BE2C (cell line): ENCODE measurements at regions not wholly inside any gene's neighbourhood (a gene's known extent, or its start where the extent isn't known, plus 50 kb on each side); places are given as distances from the start of the nearest gene placed in this dataset.

Experiments
- DNase-seq: peaks from one replicate; pipeline ENCODE4 v3.0.0-alpha.2; 2020
- H3K27me3 ChIP-seq: fragments of 250-450 bp; sonication (Bioruptor Pico); 2 replicates; pipeline ENCODE4 v1.5.1; 2020; ENCODE audit warnings: mild to moderate bottlenecking
- H3K36me3 ChIP-seq: fragments of 250-450 bp; sonication (Bioruptor Pico); 2 replicates; pipeline ENCODE4 v1.5.1; 2020; ENCODE audit warnings: mild to moderate bottlenecking
- H3K4me1 ChIP-seq: fragments of 250-450 bp; sonication (Bioruptor Pico); 2 replicates; pipeline ENCODE4 v1.5.1; 2020
- H3K4me3 ChIP-seq: 2 replicates; pipeline ENCODE4 v1.5.1; 2011; ENCODE audit warnings: low read depth, low read length
- H3K9me3 ChIP-seq: fragments of 250-450 bp; sonication (Bioruptor Pico); 2 replicates; pipeline ENCODE4 v1.5.1; 2020
- TF ChIP-seq, protein P1 (sequence below): IDR thresholded peaks from 2 replicates; pipeline ENCODE4 v1.5.1; 2012; ENCODE audit warnings: mild to moderate bottlenecking, low read depth, low read length

DNA sequence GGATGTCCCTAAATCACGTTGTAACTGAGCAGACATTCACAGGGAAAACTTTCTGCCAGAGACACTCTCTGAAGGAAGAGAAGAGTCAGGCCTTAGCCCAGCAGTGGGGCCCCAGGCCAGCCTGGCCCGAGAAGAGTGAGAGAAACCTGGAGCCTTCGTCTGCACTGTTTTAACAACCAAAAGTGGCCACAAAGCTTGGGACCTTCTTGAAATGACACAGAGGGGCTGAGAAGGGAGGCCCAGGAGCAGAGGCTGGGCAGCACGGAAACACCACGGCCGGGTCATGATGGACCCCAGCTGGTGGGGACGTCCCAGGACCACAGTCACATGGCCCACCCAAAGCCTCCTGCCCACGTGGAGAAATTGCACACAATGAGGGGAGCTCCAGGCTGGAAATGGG, 126.8 kb upstream of the THBS2 start:
- Histone ChIP-seq H3K4me3 (no peak overlapping the region), H3K27me3 (no peaks in the 10 kb centered on the region)
- TF ChIP-seq, protein P1, sequence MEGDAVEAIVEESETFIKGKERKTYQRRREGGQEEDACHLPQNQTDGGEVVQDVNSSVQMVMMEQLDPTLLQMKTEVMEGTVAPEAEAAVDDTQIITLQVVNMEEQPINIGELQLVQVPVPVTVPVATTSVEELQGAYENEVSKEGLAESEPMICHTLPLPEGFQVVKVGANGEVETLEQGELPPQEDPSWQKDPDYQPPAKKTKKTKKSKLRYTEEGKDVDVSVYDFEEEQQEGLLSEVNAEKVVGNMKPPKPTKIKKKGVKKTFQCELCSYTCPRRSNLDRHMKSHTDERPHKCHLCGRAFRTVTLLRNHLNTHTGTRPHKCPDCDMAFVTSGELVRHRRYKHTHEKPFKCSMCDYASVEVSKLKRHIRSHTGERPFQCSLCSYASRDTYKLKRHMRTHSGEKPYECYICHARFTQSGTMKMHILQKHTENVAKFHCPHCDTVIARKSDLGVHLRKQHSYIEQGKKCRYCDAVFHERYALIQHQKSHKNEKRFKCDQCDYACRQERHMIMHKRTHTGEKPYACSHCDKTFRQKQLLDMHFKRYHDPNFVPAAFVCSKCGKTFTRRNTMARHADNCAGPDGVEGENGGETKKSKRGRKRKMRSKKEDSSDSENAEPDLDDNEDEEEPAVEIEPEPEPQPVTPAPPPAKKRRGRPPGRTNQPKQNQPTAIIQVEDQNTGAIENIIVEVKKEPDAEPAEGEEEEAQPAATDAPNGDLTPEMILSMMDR = no peak

DNA sequence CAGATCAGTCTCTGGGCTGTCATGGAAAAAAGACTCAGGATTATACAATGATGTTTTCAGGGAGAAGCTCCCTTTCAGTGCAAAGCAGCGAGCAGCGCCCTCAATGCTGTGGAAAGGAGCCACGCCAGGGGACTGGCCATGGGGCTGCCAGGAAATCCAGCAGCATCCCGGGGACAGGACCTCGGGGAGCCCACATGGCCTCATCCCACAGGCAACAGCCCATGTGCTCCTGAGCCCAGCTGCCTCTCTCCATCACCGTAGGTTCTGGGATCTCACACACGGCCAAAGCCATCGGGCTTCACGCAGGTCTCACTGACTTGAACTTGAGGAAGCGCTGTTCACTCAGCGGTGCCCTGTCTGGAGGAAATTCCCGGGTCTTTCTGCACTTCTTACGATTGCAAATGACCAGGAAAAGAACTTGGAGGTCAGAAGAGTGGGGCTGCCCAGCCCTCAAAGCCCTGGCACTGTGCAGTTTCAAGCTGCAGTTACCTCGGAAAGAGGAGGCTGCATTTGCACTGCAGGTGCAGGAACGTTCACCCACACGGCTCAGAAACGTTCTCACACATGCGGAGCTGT, 125.9 kb upstream of the THBS2 start:
- Histone ChIP-seq H3K4me3 (no peak overlapping the region), H3K4me1 (no peaks in the 10 kb centered on the region), H3K9me3 (no peaks in the 10 kb centered on the region; the same call in none of the 2 replicates), H3K27me3 (no peaks in the 10 kb centered on the region), H3K36me3 (no peaks in the 10 kb centered on the region)
- no peak for DNase-seq
- TF ChIP-seq, protein P1 = no peak

More for the DNA sequence above, 126.8 kb upstream of the THBS2 start:
- Histone ChIP-seq H3K4me1 (no peaks in the 10 kb centered on the region), H3K36me3 (no peaks in the 10 kb centered on the region), H3K9me3 (no peaks in the 10 kb centered on the region; the same call in none of the 2 replicates)
- DNase-seq = no peak

DNA sequence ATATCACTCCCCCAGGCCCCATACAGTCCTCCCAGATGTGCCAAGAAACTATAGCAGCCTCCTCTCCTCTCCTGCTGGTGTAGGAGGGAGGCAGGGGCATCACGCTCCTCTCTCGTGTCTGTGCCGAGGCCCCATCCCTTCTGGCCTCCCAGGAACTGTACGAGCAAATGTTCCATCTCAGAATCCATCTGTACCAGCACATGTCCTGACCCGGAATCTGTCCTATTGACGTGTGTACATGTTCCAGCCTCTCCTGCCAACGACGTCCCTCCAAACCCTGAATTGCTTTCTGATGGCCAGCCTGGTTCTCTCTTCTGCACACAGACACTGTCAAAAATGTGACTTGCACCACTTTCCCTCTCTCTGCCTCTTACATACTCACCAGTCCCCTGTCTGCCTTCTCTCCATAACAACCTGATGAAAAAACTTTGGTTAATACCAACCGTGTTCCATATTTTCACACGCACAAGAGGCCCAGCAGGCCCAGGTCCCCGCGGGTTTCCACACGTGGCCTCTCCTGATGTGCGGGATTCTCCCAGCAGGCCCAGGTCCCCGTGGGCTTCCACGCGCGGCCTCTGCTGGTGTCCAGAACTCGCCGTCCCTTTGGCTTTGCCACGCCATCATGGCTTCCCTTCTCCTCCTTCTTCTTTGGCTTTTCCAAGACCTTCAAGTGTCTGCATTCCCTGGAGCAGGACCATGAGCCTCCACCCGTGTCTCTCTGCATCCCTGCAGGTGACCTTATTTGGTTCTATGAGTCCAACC, 125.2 kb upstream of the THBS2 start:
- no peaks in the 10 kb centered on the region; the same call in none of the 2 replicates for H3K9me3 ChIP-seq
- TF ChIP-seq, protein P1 = no peak

DNA sequence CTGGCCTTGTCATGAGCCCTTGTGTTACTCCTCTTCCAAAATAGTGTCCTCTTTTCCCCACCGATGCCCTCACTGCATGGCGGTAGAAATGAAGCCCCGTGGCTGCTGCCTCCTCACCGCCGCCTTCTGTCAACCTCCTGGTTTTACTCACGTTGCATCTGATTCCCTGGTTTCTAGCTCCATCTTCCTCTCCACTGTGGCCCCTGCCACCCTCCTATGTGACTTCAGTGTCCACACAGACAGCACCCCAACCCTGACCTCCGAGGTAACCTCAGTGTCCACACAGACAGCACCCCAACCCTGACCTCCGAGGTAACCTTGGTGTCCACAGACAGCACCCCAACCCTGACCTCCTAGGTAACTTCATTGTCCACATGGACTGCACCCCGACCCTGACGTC, 122.8 kb upstream of the THBS2 start:
- Histone ChIP-seq H3K36me3 (no peaks in the 10 kb centered on the region), H3K9me3 (no peaks in the 10 kb centered on the region; the same call in 1 of the 2 replicates), H3K4me1 (no peaks in the 10 kb centered on the region), H3K4me3 (no peak overlapping the region), H3K27me3 (no peaks in the 10 kb centered on the region)
- no peak for DNase-seq
- TF ChIP-seq, protein P1 = no peak

More for the DNA sequence above, 125.2 kb upstream of the THBS2 start:
- H3K36me3 ChIP-seq = no peaks in the 10 kb centered on the region
- no peaks in the 10 kb centered on the region for H3K27me3 ChIP-seq
- no peaks in the 10 kb centered on the region for H3K4me1 ChIP-seq
- H3K4me3 ChIP-seq = no peak overlapping the region
- DNase-seq = no peak

DNA sequence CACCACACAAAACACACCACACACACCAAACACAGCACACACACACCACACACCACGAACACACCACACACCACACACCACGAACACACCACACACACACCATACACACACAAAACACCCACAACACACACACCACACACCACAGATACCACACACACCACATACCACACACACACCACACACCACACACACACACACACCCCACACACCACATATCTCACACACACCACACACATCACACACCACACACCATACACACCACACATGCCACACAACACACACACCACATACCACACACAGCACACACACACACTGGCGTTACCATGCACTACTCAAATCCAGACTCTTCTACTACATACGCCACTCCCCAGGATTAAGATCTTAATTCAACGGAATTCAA, 118.9 kb upstream of the THBS2 start:
- DNase-seq = no peak
- Histone ChIP-seq H3K4me1 (no peaks in the 10 kb centered on the region), H3K9me3 (no peaks in the 10 kb centered on the region), H3K27me3 (no peaks in the 10 kb centered on the region), H3K36me3 (no peaks in the 10 kb centered on the region), H3K4me3 (no peak overlapping the region)
- TF ChIP-seq, protein P1 = no peak
